K562 (cell line): ENCODE measurements at regions not wholly inside any gene's neighbourhood (a gene's known extent, or its start where the extent isn't known, plus 50 kb on each side); places are given as distances from the start of the nearest gene placed in this dataset.
A peak's percentile ranks its signal among the peaks of the same experiment; 100 is the strongest.

Source experiments
- BACH1 ChIP-seq: fragments of 200-800 bp; sonication (Bioruptor generic); IDR thresholded peaks from 2 replicates; pipeline ENCODE4 v1.6.1; 2016; ENCODE audit warnings: missing genetic modification characterization, missing compliant biosample characterization
- CBFA2T3 ChIP-seq: fragments of 450-650 bp; IDR thresholded peaks from 2 replicates; pipeline ENCODE4 v1.6.1; 2017
- CCNT2 ChIP-seq: IDR thresholded peaks from 2 replicates; pipeline ENCODE4 v1.6.1; 2011; ENCODE audit warnings: borderline replicate concordance, low read depth, mild to moderate bottlenecking, moderate library complexity, mixed read lengths, low read length; ENCODE audit not compliant: insufficient read length; ENCODE audit errors: extremely low read depth
- CHAMP1 ChIP-seq: fragments of 450-650 bp; IDR thresholded peaks from 2 replicates; pipeline ENCODE4 v1.6.1; 2016; ENCODE audit warnings: mild to moderate bottlenecking
- CREB1 ChIP-seq, 2 experiments: sonication (generic) in 1 of 2; formaldehyde crosslinking in 1 of 2; IDR thresholded peaks; 2 replicates each; pipeline versions ENCODE4 v1.6.1 to v1.8.0; 2012 to 2022; ENCODE audit warnings: inconsistent platforms in 1 of 2, mild to moderate bottlenecking in 1 of 2, missing genetic modification reagents in 1 of 2, moderate library complexity in 1 of 2
- CTBP1 ChIP-seq: fragments of 450-650 bp; IDR thresholded peaks from 2 replicates; pipeline ENCODE4 v1.6.1; 2016; ENCODE audit warnings: borderline replicate concordance
- ESRRA ChIP-seq: fragments of 450-650 bp; IDR thresholded peaks from 2 replicates; pipeline ENCODE4 v1.6.1; 2014; ENCODE audit warnings: low read depth, mild to moderate bottlenecking, moderate library complexity, borderline replicate concordance
- ETV1 ChIP-seq: fragments of 450-650 bp; conservative IDR thresholded peaks from 2 replicates; pipeline ENCODE4 v1.6.1; 2016; ENCODE audit warnings: missing genetic modification characterization, control low read depth, low read depth, missing compliant biosample characterization
- FOSL1 ChIP-seq: fragments of 200-800 bp; sonication (Bioruptor generic); conservative IDR thresholded peaks from 2 replicates; pipeline ENCODE4 v1.6.1; 2016; ENCODE audit warnings: missing genetic modification characterization, missing compliant biosample characterization
- HDAC2 ChIP-seq: fragments of 450-650 bp; IDR thresholded peaks from 2 replicates; pipeline ENCODE4 v1.6.1; 2016; ENCODE audit warnings: mild to moderate bottlenecking
- JUNB ChIP-seq: fragments of 450-650 bp; formaldehyde crosslinking; conservative IDR thresholded peaks from 2 replicates; pipeline ENCODE4 v1.4.0; 2020; ENCODE audit warnings: mild to moderate bottlenecking
- MAFG ChIP-seq: fragments of 450-650 bp; conservative IDR thresholded peaks from 2 replicates; pipeline ENCODE4 v1.6.1; 2016; ENCODE audit warnings: missing genetic modification characterization, missing compliant biosample characterization
- MTA3 ChIP-seq: fragments of 450-650 bp; formaldehyde crosslinking; IDR thresholded peaks from 2 replicates; pipeline ENCODE4 v1.6.1; 2017; ENCODE audit warnings: mild to moderate bottlenecking, borderline replicate concordance
- NR2F6 ChIP-seq: fragments of 450-650 bp; formaldehyde crosslinking; IDR thresholded peaks from 2 replicates; pipeline ENCODE4 v1.4.0; 2020; ENCODE audit warnings: mild to moderate bottlenecking
- SMAD4 ChIP-seq: fragments of 250-450 bp; sonication (Bioruptor Pico); conservative IDR thresholded peaks from 2 replicates; pipeline ENCODE4 v1.8.0; 2021; ENCODE audit warnings: inconsistent platforms, mild to moderate bottlenecking, moderate library complexity
- ZEB2 ChIP-seq: fragments of 450-650 bp; IDR thresholded peaks from 2 replicates; pipeline ENCODE4 v1.6.1; 2016
- ZNF316 ChIP-seq: fragments of 450-650 bp; IDR thresholded peaks from 2 replicates; pipeline ENCODE4 v1.6.1; 2016
- TF ChIP-seq, protein P1 (sequence below): fragments of 250-450 bp; sonication (Bioruptor Pico); IDR thresholded peaks from 2 replicates; pipeline ENCODE4 v1.4.0; 2020
- TF ChIP-seq, protein P2 (sequence below): IDR thresholded peaks from 2 replicates; pipeline ENCODE4 v1.6.1; 2012; ENCODE audit warnings: low read depth, low read length, improper control_type of control experiment, borderline replicate concordance
- TF ChIP-seq, protein P3 (sequence below), 2 experiments: IDR thresholded peaks in 1 of 2; conservative IDR thresholded peaks in 1 of 2; 2 replicates each; pipeline ENCODE4 v1.6.1; 2016; ENCODE audit warnings: low read depth in 2 of 2, mild to moderate bottlenecking in 1 of 2, missing compliant biosample characterization in 1 of 2, missing genetic modification characterization in 1 of 2, moderate library complexity in 1 of 2

DNA sequence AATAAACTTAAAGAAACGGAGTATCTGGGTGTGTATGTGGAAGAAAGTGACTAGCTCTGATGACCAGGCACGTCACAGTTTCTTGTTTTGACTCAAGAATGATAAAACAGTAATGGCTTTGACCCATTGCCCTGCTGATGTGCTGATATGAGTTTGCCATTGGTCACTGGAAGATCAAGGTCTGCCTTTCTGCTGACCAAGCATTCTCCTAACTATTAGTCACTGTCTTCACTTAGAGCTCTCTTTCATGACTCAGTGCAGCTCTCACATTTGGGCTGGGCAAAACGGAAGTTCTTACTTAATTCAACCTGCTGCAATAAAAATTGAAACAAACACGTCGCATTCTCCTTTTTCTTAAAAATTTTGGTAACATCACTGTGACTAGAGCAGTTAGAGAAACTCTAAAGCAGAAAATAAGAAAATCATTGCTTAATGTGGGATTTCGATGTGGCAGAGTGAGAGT lies 366.7 kb downstream of the BTG1 start (continued):
- peak; percentile 57 for TF ChIP-seq CCNT2
- 0 out of 2 replicates have a peak, but pooled peaks have one; percentile 39 for TF ChIP-seq CTBP1
- peak; percentile 50; the same call in 1 of the 2 replicates for TF ChIP-seq ZEB2
- TF ChIP-seq, protein P1, sequence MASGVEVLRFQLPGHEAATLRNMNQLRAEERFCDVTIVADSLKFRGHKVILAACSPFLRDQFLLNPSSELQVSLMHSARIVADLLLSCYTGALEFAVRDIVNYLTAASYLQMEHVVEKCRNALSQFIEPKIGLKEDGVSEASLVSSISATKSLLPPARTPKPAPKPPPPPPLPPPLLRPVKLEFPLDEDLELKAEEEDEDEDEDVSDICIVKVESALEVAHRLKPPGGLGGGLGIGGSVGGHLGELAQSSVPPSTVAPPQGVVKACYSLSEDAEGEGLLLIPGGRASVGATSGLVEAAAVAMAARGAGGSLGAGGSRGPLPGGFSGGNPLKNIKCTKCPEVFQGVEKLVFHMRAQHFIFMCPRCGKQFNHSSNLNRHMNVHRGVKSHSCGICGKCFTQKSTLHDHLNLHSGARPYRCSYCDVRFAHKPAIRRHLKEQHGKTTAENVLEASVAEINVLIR (CRISPR knock-in tag) = peak; percentile 47; the same call in 1 of the 2 replicates
- 0 out of 2 replicates have a peak, but pooled peaks have one; percentile 11 for TF ChIP-seq JUNB (CRISPR knock-in tag)
- TF ChIP-seq HDAC2 = 0 out of 2 replicates have a peak, but pooled peaks have one; percentile 62
- peak; percentile 86; the same call in 1 of the 2 replicates for TF ChIP-seq NR2F6
- TF ChIP-seq MAFG (tag) = peak; percentile 100
- peak; percentile 30; the same call in 1 of the 2 replicates for TF ChIP-seq MTA3
- TF ChIP-seq, protein P2, sequence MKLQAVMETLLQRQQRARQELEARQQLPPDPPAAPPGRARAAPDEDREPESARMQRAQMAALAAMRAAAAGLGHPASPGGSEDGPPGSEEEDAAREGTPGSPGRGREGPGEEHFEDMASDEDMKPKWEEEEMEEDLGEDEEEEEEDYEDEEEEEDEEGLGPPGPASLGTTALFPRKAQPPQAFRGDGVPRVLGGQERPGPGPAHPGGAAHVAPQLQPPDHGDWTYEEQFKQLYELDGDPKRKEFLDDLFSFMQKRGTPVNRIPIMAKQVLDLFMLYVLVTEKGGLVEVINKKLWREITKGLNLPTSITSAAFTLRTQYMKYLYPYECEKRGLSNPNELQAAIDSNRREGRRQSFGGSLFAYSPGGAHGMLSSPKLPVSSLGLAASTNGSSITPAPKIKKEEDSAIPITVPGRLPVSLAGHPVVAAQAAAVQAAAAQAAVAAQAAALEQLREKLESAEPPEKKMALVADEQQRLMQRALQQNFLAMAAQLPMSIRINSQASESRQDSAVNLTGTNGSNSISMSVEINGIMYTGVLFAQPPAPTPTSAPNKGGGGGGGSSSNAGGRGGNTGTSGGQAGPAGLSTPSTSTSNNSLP = 0 out of 2 replicates have a peak, but pooled peaks have one; percentile 41
- TF ChIP-seq ESRRA = peak; percentile 60; the same call in 1 of the 2 replicates
- peak; percentile 100 for TF ChIP-seq ZNF316
- TF ChIP-seq FOSL1 (tag) = peak; percentile 98
- 0 out of 2 replicates have a peak, but pooled peaks have one; percentile 40 for TF ChIP-seq CHAMP1
- TF ChIP-seq, protein P3, sequence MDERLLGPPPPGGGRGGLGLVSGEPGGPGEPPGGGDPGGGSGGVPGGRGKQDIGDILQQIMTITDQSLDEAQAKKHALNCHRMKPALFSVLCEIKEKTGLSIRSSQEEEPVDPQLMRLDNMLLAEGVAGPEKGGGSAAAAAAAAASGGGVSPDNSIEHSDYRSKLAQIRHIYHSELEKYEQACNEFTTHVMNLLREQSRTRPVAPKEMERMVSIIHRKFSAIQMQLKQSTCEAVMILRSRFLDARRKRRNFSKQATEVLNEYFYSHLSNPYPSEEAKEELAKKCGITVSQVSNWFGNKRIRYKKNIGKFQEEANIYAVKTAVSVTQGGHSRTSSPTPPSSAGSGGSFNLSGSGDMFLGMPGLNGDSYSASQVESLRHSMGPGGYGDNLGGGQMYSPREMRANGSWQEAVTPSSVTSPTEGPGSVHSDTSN (CRISPR knock-in tag; IDR thresholded peaks at IDR 0.05; ENCODE audit: low read depth) = no peak
- TF ChIP-seq, protein P3 (tag; conservative IDR thresholded peaks at IDR 0.05; ENCODE audit: low read depth) = peak; percentile 92
- peak; percentile 53 for TF ChIP-seq CBFA2T3
- peak; percentile 71 for TF ChIP-seq CREB1 (IDR thresholded peaks at IDR 0.05)
- no peak for TF ChIP-seq CREB1 (CRISPR knock-in tag; IDR thresholded peaks at IDR 0.05)
- TF ChIP-seq BACH1 (tag) = peak; percentile 96
- 0 out of 2 replicates have a peak, but pooled peaks have one; percentile 30 for TF ChIP-seq ETV1 (tag)
- TF ChIP-seq SMAD4 (CRISPR knock-in tag) = peak; percentile 74
